OCI-LY1 (cell line): ENCODE measurements at regions not wholly inside any gene's neighbourhood (a gene's known extent, or its start where the extent isn't known, plus 50 kb on each side); places are given as distances from the start of the nearest gene placed in this dataset.

Experiments
- CTCF ChIP-seq: fragments of 200-600 bp; sonication (generic), shearing (Covaris generic); IDR thresholded peaks from 2 replicates; pipeline ENCODE4 v1.5.1; 2017; ENCODE audit warnings: mild to moderate bottlenecking, antibody characterized with exemption, low read length, moderate library complexity, mixed read lengths
- EZH2 ChIP-seq: fragments of 200-600 bp; sonication (generic), shearing (Covaris generic); IDR thresholded peaks from 2 replicates; pipeline ENCODE4 v1.8.0; 2017; ENCODE audit warnings: borderline replicate concordance, mixed run types, mild to moderate bottlenecking, antibody characterized with exemption, low read length, moderate library complexity, mixed read lengths

- TF ChIP-seq EZH2 (no peak), CTCF (no peak)
These were observed 353.1 kb downstream of the TLE4 start for GRCh38 chr9:79924836-79925235.
